Endothelial cell (in vitro differentiated cells): ENCODE measurements at regions not wholly inside any gene's neighbourhood (a gene's known extent, or its start where the extent isn't known, plus 50 kb on each side); places are given as distances from the start of the nearest gene placed in this dataset.

Experiments used
- DNase-seq: peaks from one replicate; pipeline ENCODE4 v3.0.0; 2021; ENCODE audit warnings: low spot score
- H3K27ac Mint-ChIP-seq: one replicate; pipeline ENCODE4 v1.8.0; 2021; ENCODE audit warnings: mixed read lengths, inconsistent platforms; ENCODE audit not compliant: unreplicated experiment
- H3K27me3 Mint-ChIP-seq: one replicate; pipeline ENCODE4 v1.8.0; 2021; ENCODE audit warnings: mild to moderate bottlenecking, moderate library complexity, mixed read lengths, inconsistent platforms; ENCODE audit not compliant: unreplicated experiment
- H3K36me3 Mint-ChIP-seq: one replicate; pipeline ENCODE4 v1.8.0; 2021; ENCODE audit warnings: mild to moderate bottlenecking, low read depth, mixed read lengths, inconsistent platforms; ENCODE audit not compliant: unreplicated experiment
- H3K4me1 Mint-ChIP-seq: one replicate; pipeline ENCODE4 v1.8.0; 2021; ENCODE audit warnings: mild to moderate bottlenecking, mixed read lengths, inconsistent platforms; ENCODE audit not compliant: unreplicated experiment
- H3K4me3 Mint-ChIP-seq: one replicate; pipeline ENCODE4 v1.8.0; 2021; ENCODE audit warnings: mild to moderate bottlenecking, mixed read lengths, inconsistent platforms; ENCODE audit not compliant: unreplicated experiment
- H3K9me3 Mint-ChIP-seq: one replicate; pipeline ENCODE4 v1.8.0; 2021; ENCODE audit warnings: mixed read lengths, inconsistent platforms; ENCODE audit not compliant: unreplicated experiment
- TF ChIP-seq, protein P1 (sequence below): fragments of 200-600 bp; sonication (generic); IDR thresholded peaks from one replicate; pipeline ENCODE4 v1.5.0; 2021; ENCODE audit warnings: antibody characterized with exemption; ENCODE audit not compliant: unreplicated experiment

GRCh38 chr3:59338934-59339333 lies 289.1 kb upstream of the CFAP20DC start:
- TF ChIP-seq, protein P1, sequence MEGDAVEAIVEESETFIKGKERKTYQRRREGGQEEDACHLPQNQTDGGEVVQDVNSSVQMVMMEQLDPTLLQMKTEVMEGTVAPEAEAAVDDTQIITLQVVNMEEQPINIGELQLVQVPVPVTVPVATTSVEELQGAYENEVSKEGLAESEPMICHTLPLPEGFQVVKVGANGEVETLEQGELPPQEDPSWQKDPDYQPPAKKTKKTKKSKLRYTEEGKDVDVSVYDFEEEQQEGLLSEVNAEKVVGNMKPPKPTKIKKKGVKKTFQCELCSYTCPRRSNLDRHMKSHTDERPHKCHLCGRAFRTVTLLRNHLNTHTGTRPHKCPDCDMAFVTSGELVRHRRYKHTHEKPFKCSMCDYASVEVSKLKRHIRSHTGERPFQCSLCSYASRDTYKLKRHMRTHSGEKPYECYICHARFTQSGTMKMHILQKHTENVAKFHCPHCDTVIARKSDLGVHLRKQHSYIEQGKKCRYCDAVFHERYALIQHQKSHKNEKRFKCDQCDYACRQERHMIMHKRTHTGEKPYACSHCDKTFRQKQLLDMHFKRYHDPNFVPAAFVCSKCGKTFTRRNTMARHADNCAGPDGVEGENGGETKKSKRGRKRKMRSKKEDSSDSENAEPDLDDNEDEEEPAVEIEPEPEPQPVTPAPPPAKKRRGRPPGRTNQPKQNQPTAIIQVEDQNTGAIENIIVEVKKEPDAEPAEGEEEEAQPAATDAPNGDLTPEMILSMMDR, result no peak
- H3K27ac Mint-ChIP-seq, result no peak overlapping the region
- H3K4me3 Mint-ChIP-seq, result no peak overlapping the region
- no peaks in the 10 kb centered on the region for H3K9me3 Mint-ChIP-seq
- no peaks in the 10 kb centered on the region for H3K27me3 Mint-ChIP-seq
- H3K36me3 Mint-ChIP-seq, result no peaks in the 10 kb centered on the region
- DNase-seq, result no peak
- H3K4me1 Mint-ChIP-seq, result peaks cover 9% of the 10 kb centered on the region

DNA sequence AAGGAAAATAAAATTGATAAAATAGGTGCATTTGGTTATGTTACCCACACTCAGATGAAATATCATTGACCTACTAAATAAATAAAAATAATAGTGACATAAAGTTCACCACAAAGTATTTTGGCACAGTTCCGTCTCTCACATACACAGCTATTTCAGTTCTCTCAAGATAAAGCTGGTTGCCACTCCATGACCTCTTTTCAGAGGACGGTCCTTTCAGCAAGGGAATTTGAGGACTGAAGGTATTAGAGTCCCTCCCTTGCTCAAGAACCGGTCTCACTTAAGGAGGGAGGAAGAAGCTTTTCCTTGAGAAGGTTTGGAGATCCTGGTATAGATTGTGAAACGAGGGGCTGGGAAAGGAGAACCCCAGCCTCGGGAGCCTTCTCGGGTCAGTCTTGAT lies 285.5 kb upstream of the CFAP20DC start:
- H3K27me3 Mint-ChIP-seq, result no peaks in the 10 kb centered on the region
- no peak overlapping the region for H3K27ac Mint-ChIP-seq
- no peaks in the 10 kb centered on the region for H3K9me3 Mint-ChIP-seq
- H3K4me1 Mint-ChIP-seq, result peaks cover 4% of the 10 kb centered on the region
- no peaks in the 10 kb centered on the region for H3K36me3 Mint-ChIP-seq
- no peak overlapping the region for H3K4me3 Mint-ChIP-seq
- DNase-seq, result no peak
- TF ChIP-seq, protein P1, result no peak

DNA sequence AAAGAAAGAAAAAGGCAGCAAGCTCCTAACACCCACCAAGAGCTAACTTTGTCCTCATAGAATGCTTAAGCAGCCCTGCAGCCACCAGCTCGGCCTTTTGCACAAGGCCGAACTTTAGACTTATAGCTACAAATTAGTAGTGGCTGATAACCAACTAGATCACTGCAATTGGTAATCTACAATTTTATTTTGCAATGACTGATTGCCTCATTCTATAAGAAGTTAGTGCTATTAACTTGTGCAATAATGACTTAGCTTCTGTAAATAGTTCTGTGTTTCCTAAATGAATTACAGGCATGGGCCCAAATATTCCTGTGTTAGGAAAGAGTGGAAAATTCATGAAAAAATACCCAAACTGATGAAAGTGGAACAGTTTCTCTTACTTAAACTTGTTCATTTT lies 284.8 kb upstream of the CFAP20DC start:
- Mint-ChIP-seq H3K9me3 (no peaks in the 10 kb centered on the region), H3K27me3 (no peaks in the 10 kb centered on the region), H3K36me3 (no peaks in the 10 kb centered on the region), H3K4me3 (no peak overlapping the region), H3K4me1 (peaks cover 1% of the 10 kb centered on the region), H3K27ac (no peak overlapping the region)
- DNase-seq, result no peak
- TF ChIP-seq, protein P1, result no peak

GRCh38 chr3:59327376-59327808 lies 277.6 kb upstream of the CFAP20DC start:
- Mint-ChIP-seq H3K4me1 (no peaks in the 10 kb centered on the region), H3K9me3 (no peaks in the 10 kb centered on the region), H3K36me3 (no peaks in the 10 kb centered on the region), H3K4me3 (no peak overlapping the region), H3K27ac (no peak overlapping the region), H3K27me3 (peaks cover 1% of the 10 kb centered on the region)
- TF ChIP-seq, protein P1, result no peak
- no peak for DNase-seq

- no peak overlapping the region for H3K4me3 Mint-ChIP-seq
- H3K27me3 Mint-ChIP-seq, result peaks cover 2% of the 10 kb centered on the region
- H3K27ac Mint-ChIP-seq, result no peak overlapping the region
- no peaks in the 10 kb centered on the region for H3K9me3 Mint-ChIP-seq
- H3K4me1 Mint-ChIP-seq, result no peaks in the 10 kb centered on the region
- TF ChIP-seq, protein P1, result peak; percentile 70
- no peaks in the 10 kb centered on the region for H3K36me3 Mint-ChIP-seq
- DNase-seq, result peak; percentile 7
Observed at GRCh38 chr3:59326246-59327024, 276.6 kb upstream of the CFAP20DC start.
